Cardiac muscle cell (in vitro differentiated cells and primary cell): ENCODE measurements at regions not wholly inside any gene's neighbourhood (a gene's known extent, or its start where the extent isn't known, plus 50 kb on each side); places are given as distances from the start of the nearest gene placed in this dataset.
A peak's percentile ranks its signal among the peaks of the same experiment; 100 is the strongest.

Source experiments
- DNase-seq, 2 donors: peaks; one replicate each; pipeline versions ENCODE4 v3.0.0 to v3.0.0-alpha.2; 2010 to 2017; ENCODE audit warnings: low read depth in 1 of 2, low spot score in 1 of 2
- H3K27ac ChIP-seq: fragments of 200-600 bp; sonication (generic); 2 replicates; pipeline ENCODE4 v1.5.1; 2016
- H3K27me3 ChIP-seq: fragments of 200-600 bp; sonication (generic); 2 replicates; pipeline ENCODE4 v1.6.0; 2016; ENCODE audit warnings: control low read depth
- H3K36me3 ChIP-seq: fragments of 200-600 bp; sonication (generic); 2 replicates; pipeline ENCODE4 v1.5.1; 2016; ENCODE audit warnings: control low read depth
- H3K4me1 ChIP-seq: fragments of 200-600 bp; sonication (generic); 2 replicates; pipeline ENCODE4 v1.8.1; 2017; ENCODE audit warnings: low read depth, mild to moderate bottlenecking, mixed run types
- H3K4me3 ChIP-seq: fragments of 200-600 bp; sonication (generic); 2 replicates; pipeline ENCODE4 v1.5.1; 2016; ENCODE audit warnings: mild to moderate bottlenecking
- H3K9me3 ChIP-seq: fragments of 200-600 bp; sonication (generic); 2 replicates; pipeline ENCODE4 v1.5.1; 2017; ENCODE audit warnings: low read depth, mild to moderate bottlenecking, control low read depth
- CTCF ChIP-seq: IDR thresholded peaks from 2 replicates; pipeline ENCODE4 v1.5.1; 2012; ENCODE audit warnings: low read depth, mild to moderate bottlenecking, low read length

GRCh38 chr3:73319179-73319769 is 257.8 kb downstream of the EBLN2 start:
- DNase-seq, result no peak
- no peak for TF ChIP-seq CTCF
- Histone ChIP-seq H3K4me3 (no peak overlapping the region), H3K27me3 (no peaks in the 10 kb centered on the region), H3K36me3 (no peaks in the 10 kb centered on the region), H3K9me3 (no peaks in the 10 kb centered on the region), H3K4me1 (peaks cover 2% of the 10 kb centered on the region), H3K27ac (no peak overlapping the region)

- no peaks in the 10 kb centered on the region for H3K9me3 ChIP-seq
- no peak for TF ChIP-seq CTCF
- peaks cover 10% of the 10 kb centered on the region for H3K4me1 ChIP-seq
- H3K4me3 ChIP-seq, result no peak overlapping the region
- no peak for DNase-seq
- no peaks in the 10 kb centered on the region for H3K36me3 ChIP-seq
- no peak overlapping the region for H3K27ac ChIP-seq
- H3K27me3 ChIP-seq, result no peaks in the 10 kb centered on the region
Measured at GRCh38 chr3:73321286-73321999, 260.0 kb downstream of the EBLN2 start.

GRCh38 chr3:73324203-73325155 is 263.0 kb downstream of the EBLN2 start:
- DNase-seq, result peak in 1 of 2 donors; percentile 30
- no peak overlapping the region for H3K27ac ChIP-seq
- TF ChIP-seq CTCF, result no peak
- H3K4me1 ChIP-seq, result peaks cover 10% of the 10 kb centered on the region
- no peaks in the 10 kb centered on the region for H3K36me3 ChIP-seq
- H3K27me3 ChIP-seq, result no peaks in the 10 kb centered on the region
- H3K9me3 ChIP-seq, result no peaks in the 10 kb centered on the region
- no peak overlapping the region for H3K4me3 ChIP-seq

- no peaks in the 10 kb centered on the region for H3K36me3 ChIP-seq
- H3K4me3 ChIP-seq, result no peak overlapping the region
- H3K27me3 ChIP-seq, result no peaks in the 10 kb centered on the region
- no peaks in the 10 kb centered on the region for H3K9me3 ChIP-seq
- H3K27ac ChIP-seq, result no peak overlapping the region
- no peak for DNase-seq
- TF ChIP-seq CTCF, result no peak
- H3K4me1 ChIP-seq, result peaks cover 10% of the 10 kb centered on the region
Measured at GRCh38 chr3:73326396-73326795, 264.9 kb downstream of the EBLN2 start.

GRCh38 chr3:73327052-73327451 is 265.6 kb downstream of the EBLN2 start:
- no peak for TF ChIP-seq CTCF
- no peak for DNase-seq
- H3K9me3 ChIP-seq, result no peaks in the 10 kb centered on the region

More at GRCh38 chr3:73327052-73327451, 265.6 kb downstream of the EBLN2 start:
- H3K36me3 ChIP-seq, result no peaks in the 10 kb centered on the region
- peaks cover 10% of the 10 kb centered on the region for H3K4me1 ChIP-seq
- no peak overlapping the region for H3K4me3 ChIP-seq
- H3K27ac ChIP-seq, result no peak overlapping the region
- no peaks in the 10 kb centered on the region for H3K27me3 ChIP-seq
